Suprapubic skin (tissue), 4 donors: ENCODE measurements at regions not wholly inside any gene's neighbourhood (a gene's known extent, or its start where the extent isn't known, plus 50 kb on each side); places are given as distances from the start of the nearest gene placed in this dataset.

Source experiments
- DNase-seq, 2 donors: peaks; one replicate each; pipeline ENCODE4 v3.0.0-alpha.2; 2019; ENCODE audit warnings: low spot score in 2 of 2
- H3K27ac ChIP-seq: fragments of 200-600 bp; sonication (generic); one replicate; pipeline ENCODE4 v1.5.1; 2019
- H3K27me3 ChIP-seq: fragments of 200-600 bp; sonication (generic); one replicate; pipeline ENCODE4 v1.5.1; 2019
- H3K36me3 ChIP-seq: fragments of 200-600 bp; sonication (generic); one replicate; pipeline ENCODE4 v1.5.1; 2019
- H3K4me1 ChIP-seq: fragments of 200-600 bp; sonication (generic); one replicate; pipeline ENCODE4 v1.5.1; 2019
- H3K4me3 ChIP-seq: fragments of 200-600 bp; sonication (generic); one replicate; pipeline ENCODE4 v1.5.1; 2019; ENCODE audit warnings: mild to moderate bottlenecking
- H3K9me3 ChIP-seq: fragments of 200-600 bp; sonication (generic); one replicate; pipeline ENCODE4 v1.5.1; 2019
- CTCF ChIP-seq, 2 donors: fragments of 200-600 bp in 1 of 2; fragments of 450-650 bp in 1 of 2; sonication (generic) in 1 of 2; IDR thresholded peaks; one replicate each; pipeline ENCODE4 v1.5.1; 2016 to 2019; ENCODE audit warnings: antibody characterized with exemption in 2 of 2, mild to moderate bottlenecking in 1 of 2, moderate library complexity in 1 of 2
- EP300 ChIP-seq: sonication (generic); formaldehyde crosslinking; IDR thresholded peaks from one replicate; pipeline ENCODE4 v1.6.1; 2017; ENCODE audit warnings: antibody characterized with exemption
- POLR2A ChIP-seq, 2 donors: fragments of 450-650 bp; IDR thresholded peaks; one replicate each; pipeline ENCODE4 v1.6.1; 2017; ENCODE audit warnings: antibody characterized with exemption in 2 of 2, mild to moderate bottlenecking in 2 of 2, moderate library complexity in 2 of 2
- POLR2AphosphoS5 ChIP-seq, 3 donors: sonication (generic); formaldehyde crosslinking; IDR thresholded peaks; one replicate each; pipeline ENCODE4 v1.6.1; 2017; ENCODE audit warnings: antibody characterized with exemption in 3 of 3
- WGBS: methylation state at CpG from one replicate; pipeline ENCODE4 v1.1.5; 2018; 5-methylcytosine and 5-hydroxymethylcytosine counted together

- Histone ChIP-seq H3K27me3 (no peaks in the 10 kb centered on the region), H3K4me3 (peak overlapping the region; percentile 24), H3K4me1 (peaks cover 41% of the 10 kb centered on the region), H3K27ac (peak overlapping the region; percentile 78), H3K36me3 (no peaks in the 10 kb centered on the region), H3K9me3 (no peaks in the 10 kb centered on the region)
- DNase-seq = peak; percentile 89 to 90
- 15% methylated on average over 12 of the region's 13 CpGs for WGBS
- TF ChIP-seq POLR2A (IDR thresholded peaks at IDR 0.05) = no peak
- TF ChIP-seq EP300 = no peak
- TF ChIP-seq CTCF (IDR thresholded peaks at IDR 0.05) = no peak
- no peak for TF ChIP-seq POLR2AphosphoS5 (IDR thresholded peaks at IDR 0.05)
These were observed 253.1 kb upstream of the IRF2BP2 start for GRCh38 chr1:234862944-234863515.

GRCh38 chr1:234862360-234862943 lies 252.5 kb upstream of the IRF2BP2 start:
- Histone ChIP-seq H3K27ac (peak overlapping the region; percentile 78), H3K27me3 (no peaks in the 10 kb centered on the region), H3K9me3 (no peaks in the 10 kb centered on the region), H3K4me1 (peaks cover 41% of the 10 kb centered on the region), H3K36me3 (no peaks in the 10 kb centered on the region), H3K4me3 (peak overlapping the region; percentile 24)
- no peak for DNase-seq
- WGBS = 35% methylated on average over 7 of the region's 7 CpGs
- TF ChIP-seq CTCF (IDR thresholded peaks at IDR 0.05) = no peak
- TF ChIP-seq POLR2A (IDR thresholded peaks at IDR 0.05) = no peak
- TF ChIP-seq POLR2AphosphoS5 (IDR thresholded peaks at IDR 0.05) = no peak
- no peak for TF ChIP-seq EP300

- Histone ChIP-seq H3K36me3 (no peaks in the 10 kb centered on the region), H3K4me1 (peaks cover 41% of the 10 kb centered on the region), H3K27ac (no peak overlapping the region), H3K9me3 (no peaks in the 10 kb centered on the region), H3K27me3 (no peaks in the 10 kb centered on the region), H3K4me3 (no peak overlapping the region)
- no peak for TF ChIP-seq EP300
- TF ChIP-seq POLR2A (IDR thresholded peaks at IDR 0.05) = no peak
- no peak for TF ChIP-seq CTCF (IDR thresholded peaks at IDR 0.05)
- no peak for TF ChIP-seq POLR2AphosphoS5 (IDR thresholded peaks at IDR 0.05)
- WGBS = 63% methylated on average over 4 of the region's 4 CpGs
- no peak for DNase-seq
These were observed 251.8 kb upstream of the IRF2BP2 start for GRCh38 chr1:234861761-234862160.

GRCh38 chr1:234861024-234861620 lies 251.1 kb upstream of the IRF2BP2 start:
- Histone ChIP-seq H3K4me3 (no peak overlapping the region), H3K27ac (no peak overlapping the region), H3K4me1 (peaks cover 35% of the 10 kb centered on the region), H3K9me3 (no peaks in the 10 kb centered on the region), H3K36me3 (no peaks in the 10 kb centered on the region), H3K27me3 (no peaks in the 10 kb centered on the region)
- no peak for DNase-seq
- 93% methylated on average over 2 of the region's 2 CpGs for WGBS
- no peak for TF ChIP-seq EP300
- no peak for TF ChIP-seq CTCF (IDR thresholded peaks at IDR 0.05)
- TF ChIP-seq POLR2AphosphoS5 (IDR thresholded peaks at IDR 0.05) = no peak
- TF ChIP-seq POLR2A (IDR thresholded peaks at IDR 0.05) = no peak

GRCh38 chr1:234858722-234859121 lies 248.7 kb upstream of the IRF2BP2 start:
- H3K27me3 ChIP-seq = no peaks in the 10 kb centered on the region

More at GRCh38 chr1:234858722-234859121, 248.7 kb upstream of the IRF2BP2 start:
- Histone ChIP-seq H3K27ac (no peak overlapping the region), H3K4me3 (no peak overlapping the region), H3K4me1 (peaks cover 22% of the 10 kb centered on the region), H3K9me3 (no peaks in the 10 kb centered on the region), H3K36me3 (no peaks in the 10 kb centered on the region)
- TF ChIP-seq CTCF (IDR thresholded peaks at IDR 0.05) = no peak
- TF ChIP-seq POLR2AphosphoS5 (IDR thresholded peaks at IDR 0.05) = no peak
- no peak for TF ChIP-seq POLR2A (IDR thresholded peaks at IDR 0.05)
- TF ChIP-seq EP300 = no peak
- DNase-seq = no peak
